SKM-1 (cell line): ENCODE measurements at regions not wholly inside any gene's neighbourhood (a gene's known extent, or its start where the extent isn't known, plus 50 kb on each side); places are given as distances from the start of the nearest gene placed in this dataset.

ENCODE experiments used
- DNase-seq: peaks from one replicate; lab custom pipeline; 2025; ENCODE audit not compliant: unreplicated experiment; lab: John Stamatoyannopoulos, UW

GRCh38 chr2:16466133-16466820 is 199.4 kb downstream of the CYRIA start:
- no peak for DNase-seq

- DNase-seq: no peak
These were observed 201.0 kb downstream of the CYRIA start for GRCh38 chr2:16464641-16465040.

DNA sequence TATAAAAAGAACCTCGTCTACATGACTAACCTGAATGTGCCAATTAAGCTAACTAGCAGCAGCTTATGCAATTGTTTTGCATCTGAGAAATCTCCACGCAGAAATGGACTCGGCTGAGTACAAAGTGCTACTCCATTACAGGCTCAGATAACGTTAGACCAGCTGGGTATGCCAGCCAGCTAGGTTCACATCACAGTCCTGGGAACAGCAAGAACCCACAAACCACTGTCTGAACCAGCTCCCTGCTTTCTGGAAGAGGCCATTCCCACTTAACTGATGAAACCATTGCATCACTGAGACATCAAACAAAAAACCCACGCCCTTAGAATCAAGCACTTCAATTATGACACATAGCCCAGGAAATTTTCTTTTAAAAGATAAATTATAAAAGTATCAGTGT is 202.7 kb downstream of the CYRIA start:
- DNase-seq: no peak

DNA sequence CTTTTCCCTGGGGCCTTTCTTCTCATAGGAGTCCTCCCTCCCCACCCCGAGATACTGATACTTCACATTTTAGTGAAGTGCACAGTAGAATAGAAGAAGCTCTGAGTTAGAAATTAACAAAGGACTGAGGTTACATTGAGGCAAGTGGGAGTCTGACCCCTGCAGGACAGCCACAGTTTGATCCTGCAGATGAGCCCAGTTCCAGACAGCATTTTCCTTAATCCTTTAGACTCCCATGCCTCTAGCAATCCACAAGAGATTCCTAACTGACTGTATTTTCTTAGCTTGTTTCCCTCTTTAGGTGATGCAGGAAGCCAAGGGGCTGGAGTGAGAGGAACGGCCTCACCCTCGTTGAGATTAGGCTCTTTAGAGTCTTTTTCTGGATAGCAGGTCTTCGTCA is 204.0 kb downstream of the CYRIA start:
- DNase-seq: no peak

- no peak for DNase-seq
These were observed 206.0 kb downstream of the CYRIA start for GRCh38 chr2:16459606-16460005.

DNA sequence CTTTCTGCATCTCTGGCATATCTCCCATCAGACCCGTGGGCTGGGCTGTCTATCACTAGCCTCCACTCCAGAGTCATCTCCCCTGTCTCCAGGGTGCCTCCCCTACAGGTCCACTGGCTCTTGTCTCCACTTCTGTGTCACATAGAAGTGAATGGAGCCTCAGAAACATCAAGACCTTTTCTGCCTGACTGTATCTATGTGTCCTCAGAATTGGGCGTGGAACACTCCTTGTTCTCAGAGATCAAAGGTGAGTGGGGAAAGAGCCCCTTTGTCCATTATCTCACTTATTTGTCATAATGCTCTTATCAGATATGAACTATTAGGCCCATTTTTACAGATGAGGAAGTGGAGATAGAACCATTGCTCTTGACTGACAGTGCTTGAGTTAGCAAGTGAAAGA is 211.0 kb downstream of the CYRIA start:
- DNase-seq: no peak

- no peak for DNase-seq
These were observed 213.5 kb downstream of the CYRIA start for GRCh38 chr2:16452123-16452522.

DNA sequence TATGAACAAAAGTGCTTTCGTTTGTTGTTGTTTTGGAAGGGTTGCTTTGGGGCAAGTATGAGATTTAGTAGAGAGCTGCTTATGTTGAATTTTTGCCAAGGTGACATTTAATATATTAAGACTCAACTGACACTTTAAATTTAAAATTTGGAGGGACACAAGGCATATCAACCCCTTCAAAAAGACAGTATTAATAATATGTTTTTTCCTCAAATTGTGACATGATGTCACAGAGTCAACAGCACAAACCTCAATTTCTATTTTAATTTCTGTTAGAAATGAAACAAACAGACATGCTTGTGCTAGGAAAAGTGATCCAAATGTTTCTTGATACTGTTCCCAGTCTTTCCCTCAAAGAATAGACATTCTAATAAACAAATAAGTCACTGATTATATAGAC is 218.9 kb downstream of the CYRIA start:
- no peak for DNase-seq

DNA sequence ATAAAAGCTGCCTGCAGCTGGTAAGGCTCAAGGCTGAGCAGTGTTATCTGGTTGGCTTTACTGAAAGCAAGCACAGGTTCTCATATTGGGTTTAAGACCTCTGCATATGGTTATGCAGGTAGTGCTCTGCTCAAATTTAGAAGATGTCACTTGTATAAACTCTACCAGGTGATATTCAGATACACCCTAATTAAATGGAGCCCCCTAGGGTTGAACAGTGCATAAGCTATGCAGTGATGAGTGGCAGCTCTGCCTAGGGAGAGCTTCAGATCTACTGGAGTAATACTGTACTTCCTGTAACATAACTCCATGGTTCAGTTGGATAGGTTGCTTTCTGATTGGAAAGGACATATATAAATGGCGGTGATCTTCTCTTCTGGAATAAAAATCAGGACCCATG is 222.7 kb downstream of the CYRIA start:
- no peak for DNase-seq

DNA sequence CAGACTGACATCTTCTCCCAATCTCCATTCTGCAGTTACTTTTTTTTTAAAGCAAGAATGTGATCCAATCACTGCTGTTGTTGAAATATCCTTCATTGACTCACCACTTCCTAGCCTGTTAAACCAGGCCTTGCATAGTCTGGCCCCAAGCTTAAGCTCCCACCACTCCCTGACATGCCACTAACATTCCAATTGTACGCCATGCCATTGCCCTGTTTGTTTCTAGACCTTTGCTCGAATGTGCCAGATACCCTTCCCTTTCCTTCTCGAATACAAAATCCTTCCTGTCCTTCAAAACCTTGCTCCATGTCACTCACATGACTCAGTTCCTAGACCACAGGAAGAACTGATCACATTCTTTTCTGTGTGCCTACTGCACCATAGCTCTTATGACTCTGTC is 224.2 kb downstream of the CYRIA start:
- no peak for DNase-seq

- no peak for DNase-seq
These were observed 224.7 kb downstream of the CYRIA start for GRCh38 chr2:16440898-16441297.

GRCh38 chr2:16438613-16439321 is 226.9 kb downstream of the CYRIA start:
- DNase-seq: no peak

GRCh38 chr2:16437189-16437588 is 228.4 kb downstream of the CYRIA start:
- DNase-seq: no peak

GRCh38 chr2:16434393-16434792 is 231.2 kb downstream of the CYRIA start:
- DNase-seq: no peak

GRCh38 chr2:16430846-16431245 is 234.8 kb downstream of the CYRIA start:
- DNase-seq: no peak

GRCh38 chr2:16429431-16430145 is 236.0 kb downstream of the CYRIA start:
- no peak for DNase-seq

DNA sequence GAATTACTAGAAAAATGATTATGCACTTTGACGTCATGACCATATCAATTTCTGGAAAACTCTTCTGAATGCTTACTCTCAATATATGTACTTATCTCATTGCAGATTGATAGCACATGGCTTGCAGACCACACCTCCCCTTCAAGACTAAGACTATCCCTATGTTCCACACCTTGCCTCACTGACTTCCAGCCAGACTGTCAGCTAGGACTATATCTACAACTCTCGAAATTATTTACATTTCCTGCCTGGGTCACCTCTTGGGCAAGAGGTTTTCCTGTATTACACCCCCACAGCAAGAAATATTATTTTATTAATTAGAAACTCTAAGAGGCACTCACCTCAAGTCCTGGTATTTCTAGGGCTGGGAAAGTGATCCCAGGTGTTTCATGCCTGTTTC is 236.6 kb downstream of the CYRIA start:
- no peak for DNase-seq

DNA sequence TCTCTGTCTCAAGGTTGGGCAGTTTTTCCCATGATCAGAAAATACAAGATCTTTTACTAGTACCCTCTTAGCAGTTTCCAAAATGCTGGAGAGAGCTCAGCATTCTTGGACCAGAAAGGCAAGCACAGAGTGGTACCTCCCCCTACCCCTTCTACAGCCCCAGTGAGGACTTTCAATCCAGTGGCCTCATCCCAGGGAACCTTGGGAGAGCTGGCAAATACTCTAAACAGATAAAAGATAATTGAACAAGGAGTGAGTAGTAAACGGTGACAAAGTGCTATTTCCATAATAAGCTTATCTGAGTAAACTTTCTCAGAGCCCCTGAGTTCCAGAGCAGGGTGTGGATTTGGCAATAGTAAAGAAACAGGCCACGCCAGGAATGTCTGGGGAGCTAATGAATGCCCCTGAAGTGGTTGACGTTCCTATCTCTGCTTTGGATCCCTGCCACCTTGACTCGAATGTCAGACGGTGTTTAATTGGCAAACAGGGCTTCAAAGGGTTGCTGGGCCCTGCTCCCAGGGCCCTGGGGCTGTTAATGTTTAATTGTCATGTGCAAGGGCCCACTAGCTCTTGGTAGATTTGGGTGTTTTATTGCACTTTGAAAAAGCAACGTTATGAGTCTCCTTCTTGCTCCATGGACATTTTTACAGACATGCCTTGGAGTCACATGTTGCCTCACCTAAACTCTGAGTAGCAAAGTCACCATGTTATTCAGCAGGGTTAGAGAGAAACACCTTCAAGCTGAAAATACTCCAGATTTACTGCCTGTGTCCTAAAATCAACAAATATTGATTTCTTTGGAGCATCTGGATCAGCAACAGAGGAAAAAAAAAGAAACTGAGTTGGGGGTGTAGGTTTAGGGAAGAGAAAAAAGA is 239.9 kb downstream of the CYRIA start:
- no peak for DNase-seq

DNA sequence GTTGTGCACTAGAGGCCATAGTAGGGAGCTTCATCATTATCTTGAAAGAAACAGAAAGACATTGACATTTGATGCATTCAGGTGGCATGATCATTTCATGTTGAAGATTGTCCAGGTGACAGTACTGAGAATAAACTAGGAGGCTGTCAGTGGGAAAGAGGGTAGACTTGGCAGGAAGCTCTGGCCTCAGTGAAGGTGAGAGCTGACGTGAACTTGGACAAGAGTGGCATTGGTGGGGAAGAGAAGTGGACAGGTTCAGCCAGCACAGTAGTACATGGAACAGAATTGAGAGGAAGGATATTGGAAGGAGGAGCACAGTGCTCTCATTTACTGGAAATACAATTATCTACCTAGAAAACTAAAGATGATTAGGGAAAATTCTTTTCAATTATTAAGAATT is 245.2 kb downstream of the CYRIA start:
- DNase-seq: no peak

GRCh38 chr2:16417726-16418125 is 247.9 kb downstream of the CYRIA start:
- DNase-seq: no peak

GRCh38 chr2:16416651-16417050 is 249.0 kb downstream of the CYRIA start:
- DNase-seq: no peak
